B cell (primary cell): ENCODE measurements at regions not wholly inside any gene's neighbourhood (a gene's known extent, or its start where the extent isn't known, plus 50 kb on each side); places are given as distances from the start of the nearest gene placed in this dataset.

Experiments used
- ATAC-seq: fragments of 200-7000 bp; cut with Tn5 transposase; one replicate; pipeline ENCODE4 v1.10.0; 2021; ENCODE audit warnings: low read depth, mild to moderate bottlenecking, moderate number of reproducible peaks, moderate library complexity
- CTCF ChIA-PET: fragments of 350-600 bp; sonication (Branson Sonifier 250); formaldehyde crosslinking; loops from one replicate; lab custom pipeline; 2021; ENCODE audit warnings: antibody characterized with exemption, inconsistent platforms; lab: Charles Lee
- POLR2A ChIA-PET: fragments of 350-600 bp; sonication (Branson Sonifier 250); formaldehyde crosslinking; loops from one replicate; lab custom pipeline; 2021; ENCODE audit warnings: antibody characterized with exemption; lab: Charles Lee
- DNase-seq: peaks from one replicate; pipeline ENCODE4 v3.0.0; 2013
- H2AFZ ChIP-seq: 2 replicates; pipeline ENCODE4 v1.6.1; 2012; ENCODE audit warnings: mild to moderate bottlenecking, low read depth, low read length; ENCODE audit not compliant: insufficient read depth, poor library complexity, severe bottlenecking
- H3K27ac ChIP-seq, 2 donors: 1 replicate in 1 of 2; 2 replicates in 1 of 2; pipeline ENCODE4 v1.5.1; 2012 to 2013; ENCODE audit warnings: low read length in 2 of 2, mild to moderate bottlenecking in 2 of 2, moderate library complexity in 1 of 2
- H3K27me3 ChIP-seq, 4 experiments: fragments of 200-600 bp in 1 of 4; sonication (generic) in 1 of 4; replicated peaks in 1 of 4; 1 replicate in 2 of 4; 2 replicates in 2 of 4; pipeline versions ENCODE4 v1.6.1 to v1.7.0; 2013 to 2016; ENCODE audit warnings: low read length in 3 of 4, mild to moderate bottlenecking in 2 of 4, mixed read lengths in 1 of 4, moderate library complexity in 1 of 4; ENCODE audit not compliant: insufficient read depth in 4 of 4, control insufficient read depth in 3 of 4; ENCODE audit errors: control extremely low read depth in 1 of 4
- H3K36me3 ChIP-seq, 2 experiments: replicated peaks in 1 of 2; 1 replicate in 1 of 2; 2 replicates in 1 of 2; pipeline versions ENCODE4 v1.6.1 to v1.7.1; 2013; ENCODE audit warnings: low read length in 1 of 2; ENCODE audit not compliant: insufficient read depth in 2 of 2, control insufficient read depth in 1 of 2; ENCODE audit errors: control extremely low read depth in 1 of 2, extremely low read depth in 1 of 2
- H3K4me1 ChIP-seq, 2 donors: fragments of 200-600 bp in 1 of 2; sonication (generic) in 1 of 2; 1 replicate in 1 of 2; 2 replicates in 1 of 2; pipeline versions ENCODE4 v1.5.1 to v1.6.1; 2013 to 2017; ENCODE audit warnings: low read length in 2 of 2; ENCODE audit not compliant: control insufficient read depth in 2 of 2, insufficient read depth in 2 of 2
- H3K4me2 ChIP-seq: replicated peaks from 2 replicates; pipeline ENCODE3; 2012; ENCODE audit warnings: mild to moderate bottlenecking, low read depth, low read length; ENCODE audit not compliant: poor library complexity, severe bottlenecking
- H3K4me3 ChIP-seq, 5 experiments: fragments of 200-600 bp in 1 of 5; sonication (generic) in 1 of 5; 1 replicate in 3 of 5; 2 replicates in 2 of 5; pipeline versions ENCODE4 v1.5.1 to v1.7.0; 2011 to 2016; ENCODE audit warnings: low read length in 4 of 5, mild to moderate bottlenecking in 4 of 5, low read depth in 2 of 5, control low read depth in 1 of 5, moderate library complexity in 1 of 5; ENCODE audit not compliant: insufficient read depth in 1 of 5; ENCODE audit errors: control extremely low read depth in 1 of 5, extremely low read depth in 1 of 5
- H3K79me2 ChIP-seq: fragments of 200-600 bp; sonication (generic); one replicate; pipeline ENCODE4 v1.6.0; 2016; ENCODE audit warnings: low read length; ENCODE audit not compliant: control insufficient read depth, insufficient read depth
- H3K9ac ChIP-seq: fragments of 200-600 bp; sonication (generic); 2 replicates; pipeline ENCODE4 v1.6.1; 2017; ENCODE audit warnings: mild to moderate bottlenecking, low read length, moderate library complexity
- H3K9me3 ChIP-seq, 3 donors: one replicate each; pipeline versions ENCODE4 v1.6.1 to v1.7.1; 2013; ENCODE audit warnings: low read length in 2 of 3; ENCODE audit not compliant: control insufficient read depth in 2 of 3, insufficient read depth in 1 of 3; ENCODE audit errors: control extremely low read depth in 1 of 3
- H4K20me1 ChIP-seq: 2 replicates; pipeline ENCODE4 v1.6.0; 2012; ENCODE audit warnings: mild to moderate bottlenecking, low read length; ENCODE audit not compliant: insufficient read depth, control insufficient read depth, poor library complexity, severe bottlenecking
- H3K27ac Mint-ChIP-seq: one replicate; pipeline ENCODE4 v1.8.0; 2021; ENCODE audit warnings: mixed read lengths
- H3K27me3 Mint-ChIP-seq: one replicate; pipeline ENCODE4 v1.8.0; 2021; ENCODE audit warnings: mixed read lengths
- H3K4me1 Mint-ChIP-seq: one replicate; pipeline ENCODE4 v1.8.0; 2021; ENCODE audit warnings: mixed read lengths
- H3K4me3 Mint-ChIP-seq: one replicate; pipeline ENCODE4 v1.8.0; 2021; ENCODE audit warnings: mixed read lengths
- H3K9me3 Mint-ChIP-seq: one replicate; pipeline ENCODE4 v1.8.0; 2022; ENCODE audit warnings: mixed read lengths; ENCODE audit not compliant: insufficient read depth
- EZH2 ChIP-seq: IDR thresholded peaks from 2 replicates; pipeline ENCODE4 v1.6.1; 2012; ENCODE audit warnings: borderline replicate concordance, low read depth, mild to moderate bottlenecking, moderate library complexity, low read length; ENCODE audit not compliant: insufficient read depth, poor library complexity, severe bottlenecking
- WGBS: methylation state at CpG from one replicate; pipeline ENCODE4 v1.1.5; 2013; ENCODE audit warnings: missing lambda C conversion rate; ENCODE audit not compliant: insufficient coverage; 5-methylcytosine and 5-hydroxymethylcytosine counted together
- intact Hi-C: fragments of 100-400 bp; cut with micrococcal nuclease; formaldehyde crosslinking; loops from one replicate; pipeline ENCODE4 v1.10.0; 2022
- TF ChIP-seq, protein P1 (sequence below): fragments of 200-600 bp; IDR thresholded peaks from one replicate; pipeline ENCODE4 v1.8.0; 2022; ENCODE audit warnings: antibody characterized with exemption, mild to moderate bottlenecking

DNA sequence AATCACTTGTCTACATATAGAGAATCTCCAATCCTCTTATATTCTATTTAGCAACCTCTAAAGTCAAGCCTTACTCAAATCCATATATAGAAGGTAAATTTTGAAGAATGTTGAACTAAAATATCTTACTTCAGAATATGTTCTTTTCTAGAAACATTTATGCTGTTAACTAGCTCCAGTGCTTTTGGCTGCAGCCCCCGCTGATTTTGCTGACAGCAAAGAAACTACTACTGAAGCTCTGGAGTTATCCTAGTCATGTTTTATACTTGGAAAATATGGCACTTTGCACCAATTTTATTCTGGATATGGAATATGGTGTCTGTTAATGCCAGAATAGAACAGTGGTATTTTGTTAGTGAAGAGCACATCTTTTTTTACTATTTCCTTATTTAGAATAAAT lies 212.4 kb upstream of the FSIP2 start:
- no peaks in the 10 kb centered on the region for H3K36me3 ChIP-seq
- ATAC-seq (no peak), DNase-seq (no peak)
- Mint-ChIP-seq H3K4me1 (no peaks in the 10 kb centered on the region), H3K4me3 (no peak overlapping the region), H3K27me3 (no peaks in the 10 kb centered on the region), H3K9me3 (peaks cover 2% of the 10 kb centered on the region), H3K27ac (no peak overlapping the region)
- H3K27ac ChIP-seq = no peak overlapping the region
- no peaks in the 10 kb centered on the region for H3K4me1 ChIP-seq
- no peaks in the 10 kb centered on the region for H3K27me3 ChIP-seq
- POLR2A ChIA-PET = no interaction called here
- no peak overlapping the region for H3K9ac ChIP-seq
- H3K4me2 ChIP-seq = no peak overlapping the region
- WGBS = no CpG with 5 or more reads among the region's 1 CpG
- H3K79me2 ChIP-seq = no peaks in the 10 kb centered on the region
- H3K4me3 ChIP-seq = no peak overlapping the region
- CTCF ChIA-PET = no interaction called here
- intact Hi-C loops = no loop called here
- TF ChIP-seq EZH2 = no peak
- TF ChIP-seq, protein P1, sequence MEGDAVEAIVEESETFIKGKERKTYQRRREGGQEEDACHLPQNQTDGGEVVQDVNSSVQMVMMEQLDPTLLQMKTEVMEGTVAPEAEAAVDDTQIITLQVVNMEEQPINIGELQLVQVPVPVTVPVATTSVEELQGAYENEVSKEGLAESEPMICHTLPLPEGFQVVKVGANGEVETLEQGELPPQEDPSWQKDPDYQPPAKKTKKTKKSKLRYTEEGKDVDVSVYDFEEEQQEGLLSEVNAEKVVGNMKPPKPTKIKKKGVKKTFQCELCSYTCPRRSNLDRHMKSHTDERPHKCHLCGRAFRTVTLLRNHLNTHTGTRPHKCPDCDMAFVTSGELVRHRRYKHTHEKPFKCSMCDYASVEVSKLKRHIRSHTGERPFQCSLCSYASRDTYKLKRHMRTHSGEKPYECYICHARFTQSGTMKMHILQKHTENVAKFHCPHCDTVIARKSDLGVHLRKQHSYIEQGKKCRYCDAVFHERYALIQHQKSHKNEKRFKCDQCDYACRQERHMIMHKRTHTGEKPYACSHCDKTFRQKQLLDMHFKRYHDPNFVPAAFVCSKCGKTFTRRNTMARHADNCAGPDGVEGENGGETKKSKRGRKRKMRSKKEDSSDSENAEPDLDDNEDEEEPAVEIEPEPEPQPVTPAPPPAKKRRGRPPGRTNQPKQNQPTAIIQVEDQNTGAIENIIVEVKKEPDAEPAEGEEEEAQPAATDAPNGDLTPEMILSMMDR = no peak
- no peak overlapping the region for H2AFZ ChIP-seq
- H3K9me3 ChIP-seq = peaks cover 0 to 3% (median 0%) of the 10 kb centered on the region in 3 donors
- no peaks in the 10 kb centered on the region for H4K20me1 ChIP-seq

DNA sequence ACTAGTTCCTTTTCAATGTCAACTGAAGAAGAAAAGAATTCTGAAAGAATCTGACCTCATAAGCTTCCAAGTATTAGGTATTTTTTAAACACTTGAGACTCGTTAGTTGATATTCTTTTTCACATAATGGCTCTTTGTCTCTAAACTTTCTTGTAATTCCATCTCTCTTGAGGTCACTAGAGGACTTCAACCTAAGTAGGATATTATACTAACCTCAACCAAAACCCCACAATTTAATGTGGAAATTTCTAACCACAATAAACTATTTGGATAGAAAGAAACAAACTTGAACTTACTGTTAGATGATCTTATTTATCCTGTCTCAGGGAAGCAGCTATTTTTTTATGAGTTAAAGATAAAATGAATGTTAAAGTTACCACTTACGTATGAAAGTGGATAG lies 206.9 kb upstream of the FSIP2 start:
- Histone ChIP-seq H3K36me3 (no peaks in the 10 kb centered on the region), H3K27ac (no peak overlapping the region), H3K4me2 (no peak overlapping the region), H3K4me1 (no peaks in the 10 kb centered on the region), H2AFZ (no peak overlapping the region), H3K79me2 (no peaks in the 10 kb centered on the region), H3K4me3 (no peak overlapping the region), H3K27me3 (no peaks in the 10 kb centered on the region), H3K9me3 (no peaks in the 10 kb centered on the region), H3K9ac (no peak overlapping the region), H4K20me1 (no peaks in the 10 kb centered on the region)
- no peak overlapping the region for H3K27ac Mint-ChIP-seq
- intact Hi-C loops = no loop called here
- POLR2A ChIA-PET = no interaction called here
- no peaks in the 10 kb centered on the region for H3K27me3 Mint-ChIP-seq
- no peak for TF ChIP-seq EZH2
- TF ChIP-seq, protein P1 = no peak
- CTCF ChIA-PET = no interaction called here
- ATAC-seq (no peak), DNase-seq (no peak)
- no peaks in the 10 kb centered on the region for H3K9me3 Mint-ChIP-seq
- no peak overlapping the region for H3K4me3 Mint-ChIP-seq
- no peaks in the 10 kb centered on the region for H3K4me1 Mint-ChIP-seq
- WGBS = no CpG with 5 or more reads among the region's 2 CpGs
